CD14-positive monocyte (primary cell): ENCODE measurements at regions not wholly inside any gene's neighbourhood (a gene's known extent, or its start where the extent isn't known, plus 50 kb on each side); places are given as distances from the start of the nearest gene placed in this dataset.

Source experiments
- DNase-seq, 3 donors: peaks; one replicate each; pipeline ENCODE4 v3.0.0-alpha.2; 2011 to 2022
- H2AFZ ChIP-seq: 2 replicates; pipeline ENCODE4 v1.6.0; 2012; ENCODE audit warnings: mild to moderate bottlenecking, low read depth, low read length, inconsistent platforms; ENCODE audit not compliant: insufficient read depth, poor library complexity, severe bottlenecking
- H3K27ac ChIP-seq, 2 donors: 1 replicate in 1 of 2; 2 replicates in 1 of 2; pipeline ENCODE4 v1.5.1; 2012 to 2013; ENCODE audit warnings: low read length in 2 of 2, control low read depth in 1 of 2, inconsistent platforms in 1 of 2, low read depth in 1 of 2, mild to moderate bottlenecking in 1 of 2
- H3K27me3 ChIP-seq, 2 donors: one replicate each; pipeline versions ENCODE4 v1.6.0 to v1.6.1; 2011 to 2013; ENCODE audit warnings: low read length in 2 of 2; ENCODE audit not compliant: control insufficient read depth in 2 of 2, insufficient read depth in 2 of 2
- H3K36me3 ChIP-seq, 2 donors: replicated peaks in 1 of 2; 1 replicate in 1 of 2; 2 replicates in 1 of 2; pipeline versions ENCODE4 v1.5.1 to v1.6.1; 2012 to 2013; ENCODE audit warnings: low read length in 2 of 2, control low read depth in 1 of 2, inconsistent platforms in 1 of 2, mild to moderate bottlenecking in 1 of 2; ENCODE audit not compliant: insufficient read depth in 2 of 2, control insufficient read depth in 1 of 2
- H3K4me1 ChIP-seq, 2 donors: 1 replicate in 1 of 2; 2 replicates in 1 of 2; pipeline versions ENCODE4 v1.5.1 to v1.6.1; 2012 to 2013; ENCODE audit warnings: low read length in 2 of 2, control low read depth in 1 of 2, inconsistent platforms in 1 of 2, mild to moderate bottlenecking in 1 of 2, moderate library complexity in 1 of 2; ENCODE audit not compliant: insufficient read depth in 2 of 2, control insufficient read depth in 1 of 2
- H3K4me2 ChIP-seq: replicated peaks from 2 replicates; pipeline ENCODE3; 2012; ENCODE audit warnings: low read length, moderate library complexity, mild to moderate bottlenecking; ENCODE audit not compliant: poor library complexity, severe bottlenecking; ENCODE audit errors: extremely low read depth
- H3K4me3 ChIP-seq, 3 experiments: fragments of 200-600 bp in 1 of 3; sonication (generic) in 1 of 3; replicated peaks in 1 of 3; 1 replicate in 2 of 3; 2 replicates in 1 of 3; pipeline ENCODE4 v1.5.1; 2011 to 2013; ENCODE audit warnings: low read length in 3 of 3, mild to moderate bottlenecking in 3 of 3, control low read depth in 2 of 3, low read depth in 2 of 3, inconsistent platforms in 1 of 3, moderate library complexity in 1 of 3
- H3K79me2 ChIP-seq: 2 replicates; pipeline ENCODE4 v1.6.0; 2012; ENCODE audit warnings: mild to moderate bottlenecking, control low read depth, inconsistent platforms, low read length, moderate library complexity; ENCODE audit not compliant: insufficient read depth
- H3K9ac ChIP-seq: 2 replicates; pipeline ENCODE4 v1.6.0; 2017; ENCODE audit warnings: low read length, mild to moderate bottlenecking; ENCODE audit not compliant: insufficient read depth, poor library complexity, severe bottlenecking
- H3K9me3 ChIP-seq, 2 donors: replicated peaks in 1 of 2; 1 replicate in 1 of 2; 2 replicates in 1 of 2; pipeline versions ENCODE4 v1.5.1 to v1.6.1; 2012 to 2013; ENCODE audit warnings: low read length in 2 of 2, control low read depth in 1 of 2; ENCODE audit not compliant: control insufficient read depth in 1 of 2, insufficient read depth in 1 of 2
- H4K20me1 ChIP-seq: 2 replicates; pipeline ENCODE4 v1.6.0; 2012; ENCODE audit warnings: mild to moderate bottlenecking, low read length, control low read depth, moderate library complexity; ENCODE audit not compliant: insufficient read depth
- H3K27ac Mint-ChIP-seq, 7 donors: one replicate each; pipeline ENCODE4 v1.8.0; 2020; ENCODE audit warnings: mild to moderate bottlenecking in 7 of 7, mixed read lengths in 7 of 7, moderate library complexity in 6 of 7, inconsistent platforms in 2 of 7
- H3K27me3 Mint-ChIP-seq, 3 donors: one replicate each; pipeline ENCODE4 v1.8.0; 2021 to 2022; ENCODE audit warnings: low read depth in 3 of 3, mild to moderate bottlenecking in 3 of 3, mixed read lengths in 3 of 3, moderate library complexity in 3 of 3, inconsistent platforms in 1 of 3
- H3K36me3 Mint-ChIP-seq, 2 donors: one replicate each; pipeline ENCODE4 v1.8.0; 2020; ENCODE audit warnings: mixed read lengths in 2 of 2, inconsistent platforms in 1 of 2, mild to moderate bottlenecking in 1 of 2
- H3K4me1 Mint-ChIP-seq: one replicate; pipeline ENCODE4 v1.8.0; 2020; ENCODE audit warnings: mild to moderate bottlenecking, mixed read lengths
- H3K4me3 Mint-ChIP-seq, 2 donors: one replicate each; pipeline ENCODE4 v1.8.0; 2020; ENCODE audit warnings: mild to moderate bottlenecking in 2 of 2, mixed read lengths in 2 of 2, moderate library complexity in 1 of 2
- H3K9me3 Mint-ChIP-seq, 7 donors: one replicate each; pipeline ENCODE4 v1.8.0; 2020 to 2022; ENCODE audit warnings: mixed read lengths in 7 of 7, mild to moderate bottlenecking in 6 of 7, moderate library complexity in 6 of 7, inconsistent platforms in 2 of 7
- CTCF ChIP-seq: fragments of 200-600 bp; IDR thresholded peaks from one replicate; pipeline ENCODE4 v1.8.0; 2022; ENCODE audit warnings: antibody characterized with exemption, mild to moderate bottlenecking
- WGBS: methylation state at CpG from one replicate; pipeline ENCODE4 v1.1.5; 2013; ENCODE audit warnings: missing lambda C conversion rate; ENCODE audit not compliant: insufficient coverage; 5-methylcytosine and 5-hydroxymethylcytosine counted together
- intact Hi-C, 2 donors: fragments of 100-400 bp; cut with micrococcal nuclease; formaldehyde crosslinking; loops; one replicate each; pipeline versions ENCODE4 v1.15.0 to v1.15.1; 2023

GRCh38 chr6:148682252-148682651, 64.6 kb upstream of the UST start:
- H3K27me3 ChIP-seq = no peaks in the 10 kb centered on the region
- H3K9ac ChIP-seq = no peak overlapping the region
- H3K27ac ChIP-seq = peak overlapping the region; percentile 24 to 70
- Mint-ChIP-seq H3K4me1 (peaks cover 56% of the 10 kb centered on the region), H3K27ac (peak overlapping the region; percentile 46 to 96 (median 92)), H3K9me3 (peaks cover 0 to 7% (median 0%) of the 10 kb centered on the region in 7 donors), H3K36me3 (no peaks in the 10 kb centered on the region), H3K4me3 (no peak overlapping the region), H3K27me3 (peaks cover 0 to 2% (median 0%) of the 10 kb centered on the region in 3 donors)
- H4K20me1 ChIP-seq = no peaks in the 10 kb centered on the region
- no peak for DNase-seq
- H3K79me2 ChIP-seq = no peaks in the 10 kb centered on the region
- no peak for TF ChIP-seq CTCF
- no peak overlapping the region for H2AFZ ChIP-seq
- no peaks in the 10 kb centered on the region for H3K36me3 ChIP-seq
- intact Hi-C loops = loop anchor here in 1 of 2 donors (10.0 kb wide), 1 partner anchor 47 kb away; no protein-coding TSS in a partner anchor
- peak overlapping the region; percentile 45 for H3K4me2 ChIP-seq
- no peaks in the 10 kb centered on the region for H3K9me3 ChIP-seq
- H3K4me3 ChIP-seq = peak overlapping the region in 1 of 3 experiments; percentile 37
- H3K4me1 ChIP-seq = peaks cover 46 to 57% of the 10 kb centered on the region in 2 donors
- WGBS = 93% methylated on average over 11 of the region's 14 CpGs

- Histone ChIP-seq H3K9me3 (no peaks in the 10 kb centered on the region), H3K27ac (peak overlapping the region; percentile 63 to 70), H3K4me1 (peaks cover 38 to 49% of the 10 kb centered on the region in 2 donors), H4K20me1 (no peaks in the 10 kb centered on the region), H3K79me2 (no peaks in the 10 kb centered on the region), H3K9ac (no peak overlapping the region), H3K4me2 (peak overlapping the region; percentile 45), H3K27me3 (no peaks in the 10 kb centered on the region), H3K36me3 (no peaks in the 10 kb centered on the region), H2AFZ (no peak overlapping the region), H3K4me3 (peak overlapping the region in 1 of 3 experiments; percentile 8)
- intact Hi-C loops = loop anchor here in 1 of 2 donors (10.0 kb wide), 1 partner anchor 48 kb away; no protein-coding TSS in a partner anchor
- Mint-ChIP-seq H3K36me3 (no peaks in the 10 kb centered on the region), H3K4me1 (peaks cover 49% of the 10 kb centered on the region), H3K4me3 (peak overlapping the region; percentile 63 to 71), H3K9me3 (peaks cover 0 to 7% (median 0%) of the 10 kb centered on the region in 7 donors), H3K27me3 (peaks cover 0 to 2% (median 0%) of the 10 kb centered on the region in 3 donors), H3K27ac (peak overlapping the region; percentile 88 to 96 (median 94))
- TF ChIP-seq CTCF = no peak
- 0% methylated on average over 1 of the region's 5 CpGs for WGBS
- DNase-seq = peak; percentile 82 to 91 (median 87)
Measured at GRCh38 chr6:148682990-148683389, 63.8 kb upstream of the UST start.
